K562 (cell line): ENCODE measurements at regions not wholly inside any gene's neighbourhood (a gene's known extent, or its start where the extent isn't known, plus 50 kb on each side); places are given as distances from the start of the nearest gene placed in this dataset.

Source experiments
- ATAC-seq: fragments of 200-7000 bp; cut with Tn5 transposase; 3 replicates; pipeline ENCODE4 v1.9.1; 2020; ENCODE audit warnings: moderate library complexity
- BruUV-seq: library from RNA; stranded (reverse); fragments of 400-500 nt; replicated peaks from 2 replicates; lab custom pipeline; 2021; lab: Mats Ljungman, UMichigan
- CTCF ChIA-PET: fragments of 300-600 bp; formaldehyde crosslinking; extraction: SDS; loops from one replicate; lab custom pipeline; 2021; ENCODE audit warnings: low intra/inter-chr PET ratio; lab: Yijun Ruan, JAX
- POLR2A ChIA-PET: fragments of 300-600, 350-650 bp; sonication (Branson Sonifier 250); formaldehyde crosslinking; extraction: SDS; loops from one replicate; lab custom pipeline; 2021; ENCODE audit warnings: antibody characterized with exemption, inconsistent platforms; lab: Yijun Ruan, JAX
- DNase-seq, 4 experiments: peaks; one replicate each; pipeline versions ENCODE4 v3.0.0 to v3.0.0-alpha.2; 2011 to 2018; ENCODE audit warnings: low spot score in 3 of 4, mixed read lengths in 3 of 4; ENCODE audit errors: extremely low read depth in 1 of 4
- FAIRE-seq: peaks from 2 replicates; lab custom pipeline; 2011; peaks lifted over from hg19 to GRCh38; lab: Jason Lieb, UNC
- H2AFZ ChIP-seq: 2 replicates; pipeline ENCODE4 v1.6.0; 2011; ENCODE audit warnings: low read depth, low read length, control low read depth, inconsistent platforms
- H3K27ac ChIP-seq: fragments of 200-600 bp; 3 replicates; pipeline ENCODE4 v1.8.0; 2011; ENCODE audit warnings: low read depth, mild to moderate bottlenecking, control low read depth, inconsistent platforms, low read length, moderate library complexity, mixed read lengths; ENCODE audit errors: extremely low read depth
- H3K27me3 ChIP-seq, 2 experiments: fragments of 300-600 bp in 1 of 2; 2 replicates in 1 of 2; 3 replicates in 1 of 2; pipeline versions ENCODE4 v1.6.0 to v1.8.0; 2011; ENCODE audit warnings: inconsistent platforms in 2 of 2, low read length in 2 of 2, mild to moderate bottlenecking in 1 of 2, mixed read lengths in 1 of 2, moderate library complexity in 1 of 2; ENCODE audit not compliant: control insufficient read depth in 2 of 2, insufficient read depth in 2 of 2
- H3K36me3 ChIP-seq: fragments of 300-600 bp; 3 replicates; pipeline ENCODE4 v1.8.0; 2011; ENCODE audit warnings: mild to moderate bottlenecking, low read length, inconsistent platforms; ENCODE audit not compliant: control insufficient read depth, insufficient read depth
- H3K4me1 ChIP-seq, 2 experiments: fragments of 200-600 bp in 1 of 2; replicated peaks in 1 of 2; 2 replicates in 1 of 2; 3 replicates in 1 of 2; pipeline versions ENCODE4 v1.5.1 to v1.8.0; 2011; ENCODE audit warnings: inconsistent platforms in 2 of 2, low read length in 2 of 2, mild to moderate bottlenecking in 1 of 2, mixed read lengths in 1 of 2, moderate library complexity in 1 of 2; ENCODE audit not compliant: control insufficient read depth in 2 of 2, insufficient read depth in 2 of 2
- H3K4me2 ChIP-seq: 2 replicates; pipeline ENCODE4 v1.6.1; 2011; ENCODE audit warnings: low read length, control low read depth, inconsistent platforms, mixed read lengths; ENCODE audit not compliant: insufficient read depth
- H3K4me3 ChIP-seq: fragments of 200-600 bp; sonication (generic), shearing (Covaris generic); 2 replicates; pipeline ENCODE4 v1.5.1; 2016; ENCODE audit warnings: control low read depth, inconsistent platforms
- H3K79me2 ChIP-seq: fragments of 200-600 bp; 3 replicates; pipeline ENCODE4 v1.8.0; 2011; ENCODE audit warnings: low read length, inconsistent platforms; ENCODE audit not compliant: control insufficient read depth, insufficient read depth
- H3K9ac ChIP-seq, 2 experiments: 2 replicates each; pipeline versions ENCODE4 v1.6.0 to v1.6.1; 2011; ENCODE audit warnings: low read depth in 2 of 2, low read length in 2 of 2, control low read depth in 1 of 2, inconsistent platforms in 1 of 2, mild to moderate bottlenecking in 1 of 2, mixed read lengths in 1 of 2; ENCODE audit not compliant: insufficient read depth in 1 of 2
- H3K9me1 ChIP-seq: one replicate; pipeline ENCODE4 v1.6.0; 2011; ENCODE audit warnings: inconsistent platforms, mild to moderate bottlenecking, low read length, moderate library complexity; ENCODE audit not compliant: control insufficient read depth, insufficient read depth
- H3K9me3 ChIP-seq: replicated peaks from 2 replicates; pipeline ENCODE4 v1.5.1; 2011; ENCODE audit warnings: low read depth, low read length, inconsistent platforms; ENCODE audit not compliant: control insufficient read depth, insufficient read depth
- H4K20me1 ChIP-seq: replicated peaks from 2 replicates; pipeline ENCODE4 v1.6.1; 2011; ENCODE audit warnings: low read length, inconsistent platforms, mixed read lengths; ENCODE audit not compliant: control insufficient read depth, insufficient read depth
- CXXC5 ChIP-seq: fragments of 250-450 bp; sonication (Bioruptor Pico); IDR thresholded peaks from 2 replicates; pipeline ENCODE4 v1.8.0; 2022; ENCODE audit warnings: inconsistent platforms, mild to moderate bottlenecking, moderate library complexity
- FOXP1 ChIP-seq: sonication (generic); formaldehyde crosslinking; IDR thresholded peaks from 2 replicates; pipeline ENCODE4 v1.8.0; 2022; ENCODE audit warnings: mild to moderate bottlenecking, missing genetic modification reagents
- KDM1A ChIP-seq, 2 experiments: fragments of 450-650 bp; IDR thresholded peaks; 2 replicates each; pipeline ENCODE4 v1.6.1; 2016; ENCODE audit warnings: mild to moderate bottlenecking in 2 of 2
- SREBF2 ChIP-seq: sonication (generic); formaldehyde crosslinking; IDR thresholded peaks from 2 replicates; pipeline ENCODE4 v1.4.0; 2020; ENCODE audit warnings: mild to moderate bottlenecking, missing genetic modification reagents
- WGBS: fragments of 100-300 bp; shearing (Covaris generic); methylation state at CpG from one replicate; pipeline ENCODE4 v1.1.6; 2016; ENCODE audit warnings: low coverage, mixed read lengths; ENCODE audit not compliant: insufficient coverage; ENCODE audit errors: missing lambda C conversion rate; 5-methylcytosine and 5-hydroxymethylcytosine counted together
- in situ Hi-C: fragments of 300-500 bp; cut with MboI; formaldehyde crosslinking; loops from 4 replicates; pipeline ENCODE4 v1.15.0; 2018; ENCODE audit warnings: inconsistent platforms, mixed read lengths
- intact Hi-C: fragments of 100-400 bp; cut with micrococcal nuclease; formaldehyde crosslinking; loops from 2 replicates; pipeline ENCODE4 v1.14.2; 2022
- TF ChIP-seq, protein P1 (sequence below), 2 experiments: fragments of 450-650 bp; IDR thresholded peaks; 2 replicates each; pipeline ENCODE4 v1.6.1; 2016; ENCODE audit warnings: mild to moderate bottlenecking in 2 of 2, borderline replicate concordance in 1 of 2, low read depth in 1 of 2, moderate library complexity in 1 of 2
- TF ChIP-seq, protein P2 (sequence below): IDR thresholded peaks from 2 replicates; pipeline ENCODE4 v1.6.1; 2012; ENCODE audit warnings: low read depth, low read length, improper control_type of control experiment, borderline replicate concordance

DNA sequence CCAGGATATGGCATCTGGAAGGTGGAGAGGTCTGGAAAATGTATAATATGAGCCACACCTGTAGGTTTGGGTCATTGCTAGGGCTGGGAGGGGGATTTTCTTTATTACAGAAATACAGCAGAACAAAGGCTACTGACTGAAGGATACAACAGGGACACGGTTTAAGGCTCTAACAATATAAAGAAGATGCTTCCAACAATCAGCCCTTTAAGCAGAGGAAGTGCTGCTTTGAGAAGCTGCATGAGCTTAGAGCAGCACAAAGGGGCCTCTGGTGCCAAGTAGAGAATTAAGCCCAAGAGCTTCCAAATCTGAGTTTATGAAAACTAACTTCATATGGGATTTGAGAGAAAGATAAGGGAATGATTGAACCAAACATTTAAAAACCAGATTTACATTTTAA lies 174.5 kb upstream of the RMP24 start:
- ChIA-PET CTCF (no interaction called here), POLR2A (interaction anchor here (1.1 kb wide), 1 partner anchor 8 kb away, joined by 3 read pairs; no protein-coding TSS in a partner anchor)
- H3K27me3 ChIP-seq: peaks cover 3 to 5% of the 10 kb centered on the region in 2 experiments; a peak in 2 of 5 replicates
- 0% methylated on average over 1 of the region's 1 CpG for WGBS
- no peak for ATAC-seq
- TF ChIP-seq SREBF2 (CRISPR knock-in tag): no peak
- TF ChIP-seq, protein P1, sequence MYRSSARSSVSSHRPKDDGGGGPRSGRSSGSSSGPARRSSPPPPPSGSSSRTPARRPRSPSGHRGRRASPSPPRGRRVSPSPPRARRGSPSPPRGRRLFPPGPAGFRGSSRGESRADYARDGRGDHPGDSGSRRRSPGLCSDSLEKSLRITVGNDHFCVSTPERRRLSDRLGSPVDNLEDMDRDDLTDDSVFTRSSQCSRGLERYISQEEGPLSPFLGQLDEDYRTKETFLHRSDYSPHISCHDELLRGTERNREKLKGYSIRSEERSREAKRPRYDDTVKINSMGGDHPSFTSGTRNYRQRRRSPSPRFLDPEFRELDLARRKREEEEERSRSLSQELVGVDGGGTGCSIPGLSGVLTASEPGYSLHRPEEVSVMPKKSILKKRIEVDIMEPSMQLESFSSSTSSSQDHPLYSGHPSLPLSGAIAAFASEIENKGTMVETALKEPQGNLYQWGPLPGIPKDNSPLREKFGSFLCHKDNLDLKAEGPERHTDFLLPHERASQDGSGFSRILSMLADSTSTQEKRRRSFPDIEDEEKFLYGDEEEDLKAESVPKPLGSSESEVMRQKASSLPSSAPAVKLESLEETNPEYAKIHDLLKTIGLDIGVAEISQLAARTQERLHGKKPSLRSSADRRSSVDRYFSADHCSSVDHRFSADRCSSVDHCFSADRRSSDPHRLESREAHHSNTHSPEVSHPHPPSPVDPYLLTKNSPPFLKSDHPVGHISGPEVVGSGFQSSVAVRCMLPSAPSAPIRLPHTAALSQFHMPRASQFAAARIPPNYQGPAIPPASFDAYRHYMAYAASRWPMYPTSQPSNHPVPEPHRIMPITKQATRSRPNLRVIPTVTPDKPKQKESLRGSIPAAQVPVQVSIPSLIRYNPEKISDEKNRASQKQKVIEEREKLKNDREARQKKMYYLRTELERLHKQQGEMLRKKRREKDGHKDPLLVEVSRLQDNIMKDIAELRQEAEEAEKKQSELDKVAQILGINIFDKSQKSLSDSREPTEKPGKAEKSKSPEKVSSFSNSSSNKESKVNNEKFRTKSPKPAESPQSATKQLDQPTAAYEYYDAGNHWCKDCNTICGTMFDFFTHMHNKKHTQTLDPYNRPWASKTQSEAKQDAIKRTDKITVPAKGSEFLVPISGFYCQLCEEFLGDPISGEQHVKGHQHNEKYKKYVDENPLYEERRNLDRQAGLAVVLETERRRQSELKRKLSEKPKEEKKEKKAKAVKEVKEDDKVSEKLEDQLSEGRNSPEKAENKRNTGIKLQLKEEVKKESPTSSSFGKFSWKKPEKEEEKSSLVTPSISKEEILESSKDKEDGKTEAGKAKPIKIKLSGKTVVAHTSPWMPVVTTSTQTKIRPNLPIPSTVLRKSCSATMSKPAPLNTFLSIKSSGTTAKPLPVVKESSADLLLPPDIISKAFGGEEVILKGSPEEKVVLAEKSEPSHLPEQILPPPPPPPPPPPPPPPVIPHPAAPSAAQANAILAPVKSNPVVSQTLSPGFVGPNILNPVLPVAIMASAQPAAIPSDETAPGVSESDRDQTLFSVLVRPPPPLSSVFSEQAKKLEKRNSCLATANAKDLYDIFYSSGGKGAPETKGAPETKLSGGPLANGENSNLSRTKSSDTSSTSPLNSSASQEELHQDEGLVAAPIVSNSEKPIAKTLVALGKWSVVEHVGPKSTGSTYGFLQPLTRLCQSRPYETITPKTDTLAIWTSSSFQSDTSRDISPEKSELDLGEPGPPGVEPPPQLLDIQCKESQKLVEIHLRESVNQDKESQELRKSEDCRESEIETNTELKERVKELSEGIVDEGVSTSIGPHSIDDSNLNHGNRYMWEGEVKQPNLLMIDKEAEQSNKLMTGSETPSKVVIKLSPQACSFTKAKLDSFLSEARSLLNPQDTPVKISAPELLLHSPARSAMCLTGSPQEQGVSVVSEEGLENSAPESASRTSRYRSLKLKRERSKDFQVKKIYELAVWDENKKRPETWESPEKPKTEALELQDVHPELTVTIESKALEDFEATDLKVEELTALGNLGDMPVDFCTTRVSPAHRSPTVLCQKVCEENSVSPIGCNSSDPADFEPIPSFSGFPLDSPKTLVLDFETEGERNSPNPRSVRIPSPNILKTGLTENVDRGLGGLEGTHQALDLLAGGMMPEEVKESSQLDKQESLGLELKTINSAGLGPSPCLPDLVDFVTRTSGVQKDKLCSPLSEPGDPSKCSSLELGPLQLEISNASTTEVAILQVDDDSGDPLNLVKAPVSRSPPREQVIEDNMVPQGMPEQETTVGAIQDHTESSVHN (IDR thresholded peaks at IDR 0.05; ENCODE audit: borderline replicate concordance in 1 of 2, low read depth in 1 of 2): no peak
- TF ChIP-seq KDM1A (IDR thresholded peaks at IDR 0.05): no peak
- no peak for TF ChIP-seq CXXC5 (CRISPR knock-in tag)
- TF ChIP-seq, protein P2, sequence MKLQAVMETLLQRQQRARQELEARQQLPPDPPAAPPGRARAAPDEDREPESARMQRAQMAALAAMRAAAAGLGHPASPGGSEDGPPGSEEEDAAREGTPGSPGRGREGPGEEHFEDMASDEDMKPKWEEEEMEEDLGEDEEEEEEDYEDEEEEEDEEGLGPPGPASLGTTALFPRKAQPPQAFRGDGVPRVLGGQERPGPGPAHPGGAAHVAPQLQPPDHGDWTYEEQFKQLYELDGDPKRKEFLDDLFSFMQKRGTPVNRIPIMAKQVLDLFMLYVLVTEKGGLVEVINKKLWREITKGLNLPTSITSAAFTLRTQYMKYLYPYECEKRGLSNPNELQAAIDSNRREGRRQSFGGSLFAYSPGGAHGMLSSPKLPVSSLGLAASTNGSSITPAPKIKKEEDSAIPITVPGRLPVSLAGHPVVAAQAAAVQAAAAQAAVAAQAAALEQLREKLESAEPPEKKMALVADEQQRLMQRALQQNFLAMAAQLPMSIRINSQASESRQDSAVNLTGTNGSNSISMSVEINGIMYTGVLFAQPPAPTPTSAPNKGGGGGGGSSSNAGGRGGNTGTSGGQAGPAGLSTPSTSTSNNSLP: no peak
- TF ChIP-seq FOXP1 (CRISPR knock-in tag): no peak
- no peaks in the 10 kb centered on the region for H3K36me3 ChIP-seq
- H4K20me1 ChIP-seq: no peaks in the 10 kb centered on the region
- no peaks in the 10 kb centered on the region for H3K9me3 ChIP-seq
- intact Hi-C loops: no loop called here
- H3K9ac ChIP-seq: no peak overlapping the region
- H3K4me3 ChIP-seq: no peak overlapping the region
- no peaks in the 10 kb centered on the region for H3K79me2 ChIP-seq
- DNase-seq: no peak
- no peak for FAIRE-seq
- no TSS peak for BruUV-seq
- in situ Hi-C loops: no loop called here
- no peaks in the 10 kb centered on the region for H3K9me1 ChIP-seq
- no peak overlapping the region for H3K27ac ChIP-seq
- no peaks in the 10 kb centered on the region for H3K4me1 ChIP-seq
- no peak overlapping the region for H3K4me2 ChIP-seq
- no peak overlapping the region for H2AFZ ChIP-seq
